Fibroblast of the conjunctiva (primary cell): ENCODE measurements at regions not wholly inside any gene's neighbourhood (a gene's known extent, or its start where the extent isn't known, plus 50 kb on each side); places are given as distances from the start of the nearest gene placed in this dataset.

Experiments used
- DNase-seq: peaks from one replicate; pipeline ENCODE4 v3.0.0-alpha.2; 2010; ENCODE audit warnings: low read depth

DNA sequence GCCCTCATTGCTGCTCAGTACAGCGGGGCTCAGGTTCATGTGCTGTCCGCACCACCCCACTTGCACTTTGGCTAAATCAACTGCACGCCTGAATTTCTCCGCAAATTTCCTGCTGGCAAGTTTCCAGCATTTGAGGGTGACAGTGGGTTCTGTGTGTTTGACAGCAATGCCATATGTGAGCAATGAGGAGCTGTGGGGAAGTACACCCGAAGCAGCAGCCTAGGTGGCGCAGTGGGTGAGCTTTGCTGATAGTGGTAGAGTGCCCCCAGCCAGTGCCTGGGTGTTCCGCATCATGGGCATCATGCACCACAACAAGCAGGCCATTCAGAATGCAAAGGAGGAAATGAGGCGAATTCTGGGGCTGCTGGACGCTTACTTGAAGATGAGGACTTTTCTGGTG is 103.9 kb upstream of the POT1 start:
- DNase-seq, result no peak

GRCh38 chr7:125032943-125033342 is 103.3 kb upstream of the POT1 start:
- no peak for DNase-seq

DNA sequence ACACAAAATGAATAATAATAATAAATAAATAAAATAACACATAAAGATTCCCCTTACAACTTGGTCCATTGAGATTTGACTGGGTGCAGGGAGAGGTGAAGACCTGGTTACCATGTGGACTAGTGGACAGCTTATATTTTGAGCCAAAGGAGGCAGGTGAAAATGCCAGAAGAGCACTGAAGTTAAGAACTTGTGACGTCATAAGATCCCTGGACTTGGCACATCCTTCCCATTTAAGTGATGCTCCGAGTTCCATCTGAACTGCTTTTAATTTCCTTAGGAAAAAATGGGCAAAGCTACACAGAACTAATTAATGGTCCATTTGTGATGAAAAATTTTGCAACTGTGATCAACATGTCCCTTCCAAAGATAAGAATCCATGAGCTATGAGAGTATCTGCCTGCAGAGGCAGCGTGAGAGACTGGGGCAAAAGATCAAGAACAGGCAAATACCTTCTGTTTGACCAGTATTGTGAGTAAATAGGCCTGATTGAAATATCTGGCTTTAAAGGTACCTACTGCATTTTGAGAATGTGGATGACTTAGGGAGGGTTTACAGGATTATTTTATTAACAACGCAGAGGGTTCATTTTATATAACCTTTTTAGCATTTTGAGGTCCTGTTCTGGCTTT is 101.2 kb upstream of the POT1 start:
- no peak for DNase-seq

DNA sequence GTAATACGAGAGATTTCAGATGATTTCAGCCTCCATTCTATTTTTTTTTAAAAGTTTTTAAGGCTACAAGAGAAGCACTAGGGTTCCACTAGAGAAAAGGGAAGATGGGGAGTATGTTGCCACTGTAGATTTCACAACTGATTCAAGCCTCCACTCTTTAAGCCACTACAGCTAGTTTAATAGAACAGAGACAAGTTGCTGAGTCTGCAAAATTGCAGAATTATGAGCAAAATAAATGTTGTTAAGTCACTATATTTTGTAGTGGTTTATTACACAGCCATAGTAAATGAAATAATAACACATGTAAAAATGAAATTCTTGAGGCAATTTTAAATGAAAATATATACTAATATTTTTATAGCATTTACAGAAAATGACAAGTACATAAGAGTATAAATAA is 96.0 kb upstream of the POT1 start:
- DNase-seq, result no peak

DNA sequence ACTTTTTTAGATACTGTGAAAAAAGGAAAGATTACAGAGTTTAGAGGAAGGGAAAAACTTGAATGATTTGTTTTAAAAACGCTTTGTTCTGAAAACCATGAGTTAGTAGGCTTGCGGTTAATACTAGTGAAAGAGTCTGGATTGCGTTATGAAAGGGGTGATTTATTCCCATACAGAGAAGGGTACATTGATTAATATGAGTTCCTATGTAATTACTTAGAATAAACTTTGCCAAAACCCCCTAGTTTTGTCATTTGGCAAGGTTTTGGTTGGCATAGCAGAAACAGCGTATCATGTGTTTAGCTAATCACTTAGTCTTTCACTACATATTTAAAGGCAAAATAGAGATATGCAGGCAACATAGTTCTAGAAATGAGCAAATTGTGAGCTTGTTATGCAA is 91.2 kb upstream of the POT1 start:
- DNase-seq, result no peak

GRCh38 chr7:125010540-125010939 is 80.9 kb upstream of the POT1 start:
- no peak for DNase-seq

DNA sequence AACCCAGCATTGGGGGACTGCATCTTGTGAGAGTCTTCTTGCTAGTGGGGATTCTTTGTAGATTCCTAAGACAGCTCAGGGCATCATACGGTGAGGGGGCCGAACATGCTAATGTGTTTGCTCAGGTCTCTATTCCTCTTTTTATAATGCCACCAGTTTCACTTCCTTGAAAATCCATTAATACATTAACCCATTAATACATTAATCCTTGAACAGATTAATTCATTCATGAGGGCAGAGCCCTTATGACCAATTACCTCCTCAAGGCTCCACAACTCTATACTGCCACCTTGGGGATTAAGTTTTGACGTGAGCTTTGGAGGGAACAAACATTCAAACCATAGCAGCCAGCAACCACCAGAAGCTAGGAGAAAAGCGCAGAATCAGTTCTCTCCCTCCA is 67.2 kb upstream of the POT1 start:
- no peak for DNase-seq

- no peak for DNase-seq
Observed at GRCh38 chr7:124992851-124993562, 63.4 kb upstream of the POT1 start.

DNA sequence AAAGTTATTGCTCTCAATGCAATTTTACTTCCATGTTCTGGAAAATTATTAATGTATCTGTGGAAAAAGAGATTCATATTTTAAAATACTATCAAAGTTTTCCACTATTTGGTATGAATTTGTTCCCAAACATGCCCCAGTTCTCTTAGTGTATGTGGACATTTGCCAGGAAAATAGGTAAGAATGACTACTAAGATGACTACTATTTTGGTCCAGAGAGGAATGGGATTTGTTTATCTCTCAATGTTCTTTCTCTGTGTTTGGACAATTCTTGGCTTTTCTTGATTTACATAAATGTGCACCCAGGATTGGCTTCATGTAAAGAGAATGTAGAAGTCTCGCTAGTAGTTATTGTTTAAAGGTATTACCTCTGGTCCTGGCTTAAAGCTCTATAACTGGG is 60.3 kb upstream of the POT1 start:
- no peak for DNase-seq
